ENCODE measurements at regions not wholly inside any gene's neighbourhood (a gene's known extent, or its start where the extent isn't known, plus 50 kb on each side); places are given as distances from the start of the nearest gene placed in this dataset.

DNA sequence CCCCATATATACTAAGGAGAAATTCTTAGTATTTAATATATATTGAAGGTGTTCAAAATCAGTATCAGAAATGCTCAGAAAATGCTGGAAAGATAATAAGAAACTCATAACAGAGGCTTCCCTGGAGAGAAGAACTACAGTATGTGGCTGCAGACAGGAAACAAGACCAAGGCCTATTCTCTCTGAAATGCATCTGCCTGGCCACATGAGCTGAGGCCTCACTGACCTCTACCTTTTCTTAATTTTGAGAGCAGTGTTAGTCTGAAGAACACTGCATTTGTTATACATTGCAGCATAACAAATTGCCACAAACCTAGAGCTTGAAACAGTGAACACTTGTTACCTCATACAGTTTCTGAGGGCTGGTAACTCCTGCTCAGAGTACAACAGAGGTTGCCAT lies 133.4 kb upstream of the SPEF2 start (continued):
- 0 out of 2 replicates have a peak, but pooled peaks have one; percentile 49 for TF ChIP-seq ZNF280D (CRISPR knock-in tag; IDR thresholded peaks at IDR 0.05)
- TF ChIP-seq SIN3A (IDR thresholded peaks at IDR 0.05; ENCODE audit: borderline replicate concordance, low read depth, low read length): no peak
- no peak for TF ChIP-seq ZNF850 (CRISPR knock-in tag; conservative IDR thresholded peaks at IDR 0.05)
- TF ChIP-seq SAP130 (CRISPR knock-in tag; IDR thresholded peaks at IDR 0.05; ENCODE audit: low read depth): 0 out of 2 replicates have a peak, but pooled peaks have one; percentile 10
- TF ChIP-seq ZFX (CRISPR knock-in tag; IDR thresholded peaks at IDR 0.05; ENCODE audit: low read depth): peak; percentile 58; the same call in 1 of the 2 replicates
- no peak for TF ChIP-seq ZNF510 (CRISPR knock-in tag; IDR thresholded peaks at IDR 0.05; ENCODE audit: low read depth)
- 0 out of 4 replicates have a peak, but pooled peaks of 1 of the 2 experiments have one; percentile 3 for TF ChIP-seq KLF16 (CRISPR knock-in tag; IDR thresholded peaks at IDR 0.05)
- peak; percentile 43; the same call in 1 of the 2 replicates for TF ChIP-seq RBFOX2 (IDR thresholded peaks at IDR 0.05; ENCODE audit: low read depth, low read length)
- TF ChIP-seq JARID2 (CRISPR knock-in tag; IDR thresholded peaks at IDR 0.05; ENCODE audit: insufficient replicate concordance): no peak
- no peak for TF ChIP-seq GTF3A (CRISPR knock-in tag; conservative IDR thresholded peaks at IDR 0.05)
- peak; percentile 68 for TF ChIP-seq ZFY (CRISPR knock-in tag; IDR thresholded peaks at IDR 0.05)
- no peak for TF ChIP-seq EEA1 (CRISPR knock-in tag; IDR thresholded peaks at IDR 0.05; ENCODE audit: borderline replicate concordance)
- TF ChIP-seq ISL2 (CRISPR knock-in tag; IDR thresholded peaks at IDR 0.05): no peak
- no peak for TF ChIP-seq ZNF530 (CRISPR knock-in tag; IDR thresholded peaks at IDR 0.05; ENCODE audit: low read depth)

Data from HepG2 (cell line).